Esophagus muscularis mucosa (tissue), 4 donors: ENCODE measurements at regions not wholly inside any gene's neighbourhood (a gene's known extent, or its start where the extent isn't known, plus 50 kb on each side); places are given as distances from the start of the nearest gene placed in this dataset.

Experiments
- EP300 ChIP-seq: sonication (generic); formaldehyde crosslinking; IDR thresholded peaks from one replicate; pipeline ENCODE4 v1.6.1; 2017; ENCODE audit warnings: antibody characterized with exemption
- POLR2A ChIP-seq: fragments of 450-650 bp; IDR thresholded peaks from one replicate; pipeline ENCODE4 v1.6.1; 2017; ENCODE audit warnings: antibody characterized with exemption, moderate library complexity, mild to moderate bottlenecking, low read depth
- POLR2AphosphoS5 ChIP-seq, 2 donors: sonication (generic); formaldehyde crosslinking; IDR thresholded peaks; one replicate each; pipeline ENCODE4 v1.6.1; 2017; ENCODE audit warnings: antibody characterized with exemption in 2 of 2
- TF ChIP-seq, protein P1 (sequence below), 3 experiments: fragments of 200-600 bp in 2 of 3; fragments of 450-650 bp in 1 of 3; sonication (generic) in 2 of 3; IDR thresholded peaks; one replicate each; pipeline ENCODE4 v1.5.1; 2017 to 2019; ENCODE audit warnings: antibody characterized with exemption in 3 of 3, mild to moderate bottlenecking in 2 of 3, moderate library complexity in 1 of 3

DNA sequence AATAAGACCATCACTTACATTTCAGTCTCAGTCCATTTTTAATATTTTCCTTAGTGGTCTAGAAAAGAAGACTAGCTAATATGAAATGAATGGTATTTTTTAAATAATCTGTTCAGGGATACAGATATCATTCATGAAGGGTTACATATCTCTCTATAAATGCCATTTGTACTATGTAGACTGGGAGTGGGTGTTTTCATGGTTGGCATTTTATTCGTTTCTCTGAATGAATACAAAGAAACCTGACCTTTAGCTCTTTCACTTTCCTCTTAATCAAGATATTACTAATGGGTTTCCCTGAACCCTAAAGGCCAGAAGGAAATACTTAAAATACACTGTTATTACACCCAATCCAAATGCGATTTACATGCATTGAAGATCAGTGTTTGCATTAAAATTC, 788.9 kb downstream of the TBC1D32 start:
- TF ChIP-seq, protein P1, sequence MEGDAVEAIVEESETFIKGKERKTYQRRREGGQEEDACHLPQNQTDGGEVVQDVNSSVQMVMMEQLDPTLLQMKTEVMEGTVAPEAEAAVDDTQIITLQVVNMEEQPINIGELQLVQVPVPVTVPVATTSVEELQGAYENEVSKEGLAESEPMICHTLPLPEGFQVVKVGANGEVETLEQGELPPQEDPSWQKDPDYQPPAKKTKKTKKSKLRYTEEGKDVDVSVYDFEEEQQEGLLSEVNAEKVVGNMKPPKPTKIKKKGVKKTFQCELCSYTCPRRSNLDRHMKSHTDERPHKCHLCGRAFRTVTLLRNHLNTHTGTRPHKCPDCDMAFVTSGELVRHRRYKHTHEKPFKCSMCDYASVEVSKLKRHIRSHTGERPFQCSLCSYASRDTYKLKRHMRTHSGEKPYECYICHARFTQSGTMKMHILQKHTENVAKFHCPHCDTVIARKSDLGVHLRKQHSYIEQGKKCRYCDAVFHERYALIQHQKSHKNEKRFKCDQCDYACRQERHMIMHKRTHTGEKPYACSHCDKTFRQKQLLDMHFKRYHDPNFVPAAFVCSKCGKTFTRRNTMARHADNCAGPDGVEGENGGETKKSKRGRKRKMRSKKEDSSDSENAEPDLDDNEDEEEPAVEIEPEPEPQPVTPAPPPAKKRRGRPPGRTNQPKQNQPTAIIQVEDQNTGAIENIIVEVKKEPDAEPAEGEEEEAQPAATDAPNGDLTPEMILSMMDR (IDR thresholded peaks at IDR 0.05) = no peak
- TF ChIP-seq POLR2A (no peak), POLR2AphosphoS5 (IDR thresholded peaks at IDR 0.05) (no peak), EP300 (no peak)
